ENCODE measurements at regions not wholly inside any gene's neighbourhood (a gene's known extent, or its start where the extent isn't known, plus 50 kb on each side); places are given as distances from the start of the nearest gene placed in this dataset.

- Mint-ChIP-seq H3K36me3 (ENCODE audit: insufficient read depth in 2 of 2) (no peaks in the 10 kb centered on the region), H3K9me3 (peaks cover 0 to 3% of the 10 kb centered on the region in 2 donors), H3K27ac (no peak overlapping the region), H3K4me3 (no peak overlapping the region), H3K4me1 (ENCODE audit: low read depth) (no peaks in the 10 kb centered on the region), H3K27me3 (ENCODE audit: low read depth) (no peaks in the 10 kb centered on the region)
- no peak for ATAC-seq (replicated peaks in 1 of 2)
- DNase-seq: no peak
Measured at GRCh38 chr3:102174312-102174712, 260.5 kb upstream of the ZPLD1 start.

- DNase-seq (no peak), ATAC-seq (replicated peaks in 1 of 2) (no peak)
- Mint-ChIP-seq H3K27ac (no peak overlapping the region), H3K4me3 (no peak overlapping the region), H3K36me3 (ENCODE audit: insufficient read depth in 2 of 2) (no peaks in the 10 kb centered on the region), H3K4me1 (ENCODE audit: low read depth) (no peaks in the 10 kb centered on the region), H3K9me3 (peaks cover 0 to 3% of the 10 kb centered on the region in 2 donors), H3K27me3 (ENCODE audit: low read depth) (no peaks in the 10 kb centered on the region)
Measured at GRCh38 chr3:102174832-102175374, 259.9 kb upstream of the ZPLD1 start.

- H3K36me3 Mint-ChIP-seq (ENCODE audit: insufficient read depth in 2 of 2): no peaks in the 10 kb centered on the region
- no peak overlapping the region for H3K4me3 Mint-ChIP-seq
- H3K9me3 Mint-ChIP-seq: peaks cover 0 to 3% of the 10 kb centered on the region in 2 donors
- no peak for ATAC-seq (replicated peaks in 1 of 2)
- H3K4me1 Mint-ChIP-seq (ENCODE audit: low read depth): no peaks in the 10 kb centered on the region
- no peaks in the 10 kb centered on the region for H3K27me3 Mint-ChIP-seq (ENCODE audit: low read depth)
- H3K27ac Mint-ChIP-seq: no peak overlapping the region
- DNase-seq: no peak
Measured at GRCh38 chr3:102176333-102177050, 258.3 kb upstream of the ZPLD1 start.

- ATAC-seq (replicated peaks in 1 of 2): peak in 1 of 2 donors; percentile 30
- no peak for DNase-seq
- H3K27me3 Mint-ChIP-seq (ENCODE audit: low read depth): no peaks in the 10 kb centered on the region
- H3K27ac Mint-ChIP-seq: no peak overlapping the region
- H3K36me3 Mint-ChIP-seq (ENCODE audit: insufficient read depth in 2 of 2): no peaks in the 10 kb centered on the region
- H3K4me1 Mint-ChIP-seq (ENCODE audit: low read depth): no peaks in the 10 kb centered on the region
- no peak overlapping the region for H3K4me3 Mint-ChIP-seq
- H3K9me3 Mint-ChIP-seq: peaks cover 0 to 3% of the 10 kb centered on the region in 2 donors
Measured at GRCh38 chr3:102177075-102177755, 257.6 kb upstream of the ZPLD1 start.

GRCh38 chr3:102178817-102179216 is 256.0 kb upstream of the ZPLD1 start:
- Mint-ChIP-seq H3K4me1 (ENCODE audit: low read depth) (no peaks in the 10 kb centered on the region), H3K4me3 (no peak overlapping the region), H3K36me3 (ENCODE audit: insufficient read depth in 2 of 2) (no peaks in the 10 kb centered on the region), H3K27me3 (ENCODE audit: low read depth) (no peaks in the 10 kb centered on the region), H3K27ac (no peak overlapping the region), H3K9me3 (peaks cover 0 to 3% of the 10 kb centered on the region in 2 donors)
- DNase-seq (no peak), ATAC-seq (replicated peaks in 1 of 2) (no peak)

GRCh38 chr3:102179326-102180177 is 255.3 kb upstream of the ZPLD1 start:
- H3K4me1 Mint-ChIP-seq (ENCODE audit: low read depth): no peaks in the 10 kb centered on the region
- H3K27me3 Mint-ChIP-seq (ENCODE audit: low read depth): no peaks in the 10 kb centered on the region
- ATAC-seq (replicated peaks in 1 of 2) (peak in 1 of 2 donors; percentile 9), DNase-seq (no peak)
- peak overlapping the region in 1 of 2 donors; percentile 60 for H3K4me3 Mint-ChIP-seq
- H3K36me3 Mint-ChIP-seq (ENCODE audit: insufficient read depth in 2 of 2): no peaks in the 10 kb centered on the region
- no peak overlapping the region for H3K27ac Mint-ChIP-seq
- peaks cover 0 to 3% of the 10 kb centered on the region in 2 donors for H3K9me3 Mint-ChIP-seq

GRCh38 chr3:102180280-102180931 is 254.4 kb upstream of the ZPLD1 start:
- H3K27me3 Mint-ChIP-seq (ENCODE audit: low read depth): no peaks in the 10 kb centered on the region
- no peaks in the 10 kb centered on the region for H3K36me3 Mint-ChIP-seq (ENCODE audit: insufficient read depth in 2 of 2)
- H3K9me3 Mint-ChIP-seq: peaks cover 0 to 3% of the 10 kb centered on the region in 2 donors
- H3K27ac Mint-ChIP-seq: no peak overlapping the region
- ATAC-seq (replicated peaks in 1 of 2) (no peak), DNase-seq (no peak)
- H3K4me1 Mint-ChIP-seq (ENCODE audit: low read depth): no peaks in the 10 kb centered on the region
- H3K4me3 Mint-ChIP-seq: no peak overlapping the region

- DNase-seq (no peak), ATAC-seq (replicated peaks in 1 of 2) (no peak)
- H3K36me3 Mint-ChIP-seq (ENCODE audit: insufficient read depth in 2 of 2): no peaks in the 10 kb centered on the region
- H3K9me3 Mint-ChIP-seq: peaks cover 0 to 3% of the 10 kb centered on the region in 2 donors
- H3K27me3 Mint-ChIP-seq (ENCODE audit: low read depth): no peaks in the 10 kb centered on the region
- H3K27ac Mint-ChIP-seq: no peak overlapping the region
- H3K4me1 Mint-ChIP-seq (ENCODE audit: low read depth): no peaks in the 10 kb centered on the region
- H3K4me3 Mint-ChIP-seq: no peak overlapping the region
Measured at GRCh38 chr3:102181175-102181920, 253.5 kb upstream of the ZPLD1 start.

- peaks cover 0 to 1% of the 10 kb centered on the region in 2 donors for H3K36me3 Mint-ChIP-seq (ENCODE audit: insufficient read depth in 2 of 2)
- no peaks in the 10 kb centered on the region for H3K4me1 Mint-ChIP-seq (ENCODE audit: low read depth)
- H3K4me3 Mint-ChIP-seq: no peak overlapping the region
- H3K27me3 Mint-ChIP-seq (ENCODE audit: low read depth): no peaks in the 10 kb centered on the region
- peaks cover under 1 to 2% of the 10 kb centered on the region in 2 donors for H3K9me3 Mint-ChIP-seq
- H3K27ac Mint-ChIP-seq: no peak overlapping the region
- no peak for ATAC-seq (replicated peaks in 1 of 2)
- no peak for DNase-seq
Measured at GRCh38 chr3:102182162-102182561, 252.7 kb upstream of the ZPLD1 start.

- Mint-ChIP-seq H3K4me1 (ENCODE audit: low read depth) (no peaks in the 10 kb centered on the region), H3K4me3 (no peak overlapping the region), H3K36me3 (ENCODE audit: insufficient read depth in 2 of 2) (peaks cover 0 to 1% of the 10 kb centered on the region in 2 donors), H3K27me3 (ENCODE audit: low read depth) (no peaks in the 10 kb centered on the region), H3K9me3 (peaks cover 0 to 2% of the 10 kb centered on the region in 2 donors), H3K27ac (no peak overlapping the region)
- DNase-seq (no peak), ATAC-seq (replicated peaks in 1 of 2) (no peak)
Measured at GRCh38 chr3:102183186-102183585, 251.6 kb upstream of the ZPLD1 start.

- peaks cover 0 to 1% of the 10 kb centered on the region in 2 donors for H3K36me3 Mint-ChIP-seq (ENCODE audit: insufficient read depth in 2 of 2)
- no peak overlapping the region for H3K4me3 Mint-ChIP-seq
- ATAC-seq (replicated peaks in 1 of 2) (no peak), DNase-seq (no peak)
- no peaks in the 10 kb centered on the region for H3K4me1 Mint-ChIP-seq (ENCODE audit: low read depth)
- H3K9me3 Mint-ChIP-seq: peaks cover 0 to 2% of the 10 kb centered on the region in 2 donors
- no peak overlapping the region for H3K27ac Mint-ChIP-seq
- no peaks in the 10 kb centered on the region for H3K27me3 Mint-ChIP-seq (ENCODE audit: low read depth)
Measured at GRCh38 chr3:102183623-102184022, 251.2 kb upstream of the ZPLD1 start.

GRCh38 chr3:102189541-102189940 is 245.3 kb upstream of the ZPLD1 start:
- Mint-ChIP-seq H3K36me3 (ENCODE audit: insufficient read depth in 2 of 2) (peaks cover 0 to 1% of the 10 kb centered on the region in 2 donors), H3K4me1 (ENCODE audit: low read depth) (peaks cover 29% of the 10 kb centered on the region), H3K27ac (no peak overlapping the region), H3K27me3 (ENCODE audit: low read depth) (no peaks in the 10 kb centered on the region), H3K4me3 (no peak overlapping the region), H3K9me3 (peaks cover 2 to 3% of the 10 kb centered on the region in 2 donors)
- ATAC-seq (replicated peaks in 1 of 2) (no peak), DNase-seq (no peak)
